Natural killer cell (primary cell): ENCODE measurements at regions not wholly inside any gene's neighbourhood (a gene's known extent, or its start where the extent isn't known, plus 50 kb on each side); places are given as distances from the start of the nearest gene placed in this dataset.

ENCODE experiments used
- ATAC-seq, 3 donors: fragments of 150-1000 bp in 2 of 3; fragments of 200-7000 bp in 1 of 3; cut with Tn5 transposase; 1 replicate in 1 of 3; 2 replicates in 2 of 3; pipeline ENCODE4 v1.10.0; 2021; ENCODE audit warnings: mild to moderate bottlenecking in 2 of 3, moderate library complexity in 2 of 3
- DNase-seq, 2 donors: peaks; one replicate each; pipeline versions ENCODE4 v3.0.0 to v3.0.0-alpha.2; 2013 to 2021; ENCODE audit warnings: mixed read lengths in 1 of 2
- H3K27ac ChIP-seq: one replicate; pipeline ENCODE4 v1.5.1; 2013; ENCODE audit warnings: mild to moderate bottlenecking, low read length
- H3K27me3 ChIP-seq: one replicate; pipeline ENCODE4 v1.6.1; 2013; ENCODE audit warnings: low read length; ENCODE audit not compliant: control insufficient read depth, insufficient read depth
- H3K36me3 ChIP-seq: one replicate; pipeline ENCODE4 v1.6.1; 2013; ENCODE audit warnings: low read length; ENCODE audit not compliant: control insufficient read depth, insufficient read depth
- H3K4me1 ChIP-seq: one replicate; pipeline ENCODE4 v1.6.1; 2013; ENCODE audit warnings: low read length; ENCODE audit not compliant: control insufficient read depth, insufficient read depth
- H3K4me3 ChIP-seq: one replicate; pipeline ENCODE4 v1.5.1; 2013; ENCODE audit warnings: low read length
- H3K9me3 ChIP-seq: one replicate; pipeline ENCODE4 v1.6.1; 2013; ENCODE audit warnings: low read length; ENCODE audit not compliant: control insufficient read depth, insufficient read depth
- H3K27ac Mint-ChIP-seq, 2 donors: one replicate each; pipeline ENCODE4 v1.8.0; 2022; ENCODE audit warnings: mild to moderate bottlenecking in 2 of 2, mixed read lengths in 2 of 2, moderate library complexity in 1 of 2
- H3K27me3 Mint-ChIP-seq, 2 donors: one replicate each; pipeline ENCODE4 v1.8.0; 2022; ENCODE audit warnings: low read depth in 2 of 2, mixed read lengths in 2 of 2
- H3K36me3 Mint-ChIP-seq: one replicate; pipeline ENCODE4 v1.8.0; 2022; ENCODE audit warnings: mixed read lengths
- H3K4me1 Mint-ChIP-seq, 2 donors: one replicate each; pipeline ENCODE4 v1.8.0; 2022; ENCODE audit warnings: mixed read lengths in 2 of 2
- H3K4me3 Mint-ChIP-seq: one replicate; pipeline ENCODE4 v1.8.0; 2022; ENCODE audit warnings: mild to moderate bottlenecking, moderate library complexity, mixed read lengths
- H3K9me3 Mint-ChIP-seq, 2 donors: one replicate each; pipeline ENCODE4 v1.8.0; 2022; ENCODE audit warnings: mixed read lengths in 2 of 2
- CTCF ChIP-seq: fragments of 200-600 bp; IDR thresholded peaks from one replicate; pipeline ENCODE4 v1.8.0; 2022; ENCODE audit warnings: antibody characterized with exemption
- WGBS: methylation state at CpG from one replicate; pipeline ENCODE4 v1.1.7; 2013; ENCODE audit warnings: missing lambda C conversion rate; ENCODE audit not compliant: insufficient coverage; 5-methylcytosine and 5-hydroxymethylcytosine counted together
- intact Hi-C: fragments of 100-400 bp; cut with micrococcal nuclease; formaldehyde crosslinking; loops from one replicate; pipeline ENCODE4 v1.14.2; 2022

GRCh38 chrX:145553702-145554101, 263.9 kb upstream of the SLITRK2 start:
- Mint-ChIP-seq H3K9me3 (peaks cover 4 to 18% of the 10 kb centered on the region in 2 donors), H3K27me3 (no peaks in the 10 kb centered on the region), H3K27ac (no peak overlapping the region), H3K4me3 (no peak overlapping the region), H3K4me1 (no peaks in the 10 kb centered on the region), H3K36me3 (no peaks in the 10 kb centered on the region)
- DNase-seq (no peak), ATAC-seq (no peak)
- intact Hi-C loops: no loop called here
- no peak overlapping the region for H3K4me3 ChIP-seq
- H3K4me1 ChIP-seq: no peaks in the 10 kb centered on the region
- no peaks in the 10 kb centered on the region for H3K27me3 ChIP-seq
- TF ChIP-seq CTCF: no peak
- 82% methylated on average over 4 of the region's 4 CpGs for WGBS
- peaks cover 3% of the 10 kb centered on the region for H3K9me3 ChIP-seq
- no peaks in the 10 kb centered on the region for H3K36me3 ChIP-seq
- no peak overlapping the region for H3K27ac ChIP-seq

GRCh38 chrX:145563159-145563558, 254.5 kb upstream of the SLITRK2 start:
- intact Hi-C loops: no loop called here
- H3K27ac Mint-ChIP-seq: no peak overlapping the region

GRCh38 chrX:145609951-145610511, 207.6 kb upstream of the SLITRK2 start:
- no peaks in the 10 kb centered on the region for H3K4me1 ChIP-seq
- no peaks in the 10 kb centered on the region for H3K36me3 ChIP-seq
- no peaks in the 10 kb centered on the region for H3K27me3 ChIP-seq
- H3K36me3 Mint-ChIP-seq: no peaks in the 10 kb centered on the region
- no peaks in the 10 kb centered on the region for H3K4me1 Mint-ChIP-seq
- no peaks in the 10 kb centered on the region for H3K27me3 Mint-ChIP-seq
- H3K9me3 Mint-ChIP-seq: peaks cover 6 to 21% of the 10 kb centered on the region in 2 donors
- DNase-seq (no peak), ATAC-seq (no peak)
- intact Hi-C loops: no loop called here
- no peak overlapping the region for H3K27ac ChIP-seq
- no peak overlapping the region for H3K4me3 Mint-ChIP-seq
- 88% methylated on average over 6 of the region's 6 CpGs for WGBS
- no peaks in the 10 kb centered on the region for H3K9me3 ChIP-seq
- no peak overlapping the region for H3K4me3 ChIP-seq
- no peak for TF ChIP-seq CTCF
- H3K27ac Mint-ChIP-seq: no peak overlapping the region

More at GRCh38 chrX:145563159-145563558, 254.5 kb upstream of the SLITRK2 start:
- peaks cover 3 to 17% of the 10 kb centered on the region in 2 donors for H3K9me3 Mint-ChIP-seq
- H3K27ac ChIP-seq: no peak overlapping the region
- H3K36me3 ChIP-seq: no peaks in the 10 kb centered on the region
- WGBS: 100% methylated on average over 1 of the region's 1 CpG
- no peak for TF ChIP-seq CTCF
- DNase-seq: no peak
- no peaks in the 10 kb centered on the region for H3K4me1 Mint-ChIP-seq
- no peaks in the 10 kb centered on the region for H3K27me3 Mint-ChIP-seq
- H3K36me3 Mint-ChIP-seq: no peaks in the 10 kb centered on the region
- no peak overlapping the region for H3K4me3 ChIP-seq
- no peaks in the 10 kb centered on the region for H3K9me3 ChIP-seq
- no peak for ATAC-seq
- no peaks in the 10 kb centered on the region for H3K4me1 ChIP-seq
- no peaks in the 10 kb centered on the region for H3K27me3 ChIP-seq
- H3K4me3 Mint-ChIP-seq: no peak overlapping the region

GRCh38 chrX:145613894-145614293, 203.7 kb upstream of the SLITRK2 start:
- H3K4me1 ChIP-seq: no peaks in the 10 kb centered on the region
- no peak for TF ChIP-seq CTCF
- H3K36me3 Mint-ChIP-seq: no peaks in the 10 kb centered on the region
- DNase-seq (no peak), ATAC-seq (no peak)
- no peaks in the 10 kb centered on the region for H3K27me3 Mint-ChIP-seq
- intact Hi-C loops: no loop called here
- H3K9me3 ChIP-seq: no peaks in the 10 kb centered on the region
- no peak overlapping the region for H3K27ac Mint-ChIP-seq
- peaks cover 2 to 27% of the 10 kb centered on the region in 2 donors for H3K9me3 Mint-ChIP-seq
- WGBS: 89% methylated on average over 1 of the region's 3 CpGs
- H3K27ac ChIP-seq: no peak overlapping the region
- no peak overlapping the region for H3K4me3 ChIP-seq
- no peaks in the 10 kb centered on the region for H3K36me3 ChIP-seq
- H3K4me1 Mint-ChIP-seq: no peaks in the 10 kb centered on the region
- no peaks in the 10 kb centered on the region for H3K27me3 ChIP-seq
- no peak overlapping the region for H3K4me3 Mint-ChIP-seq
